GM23338 (cell line): ENCODE measurements at regions not wholly inside any gene's neighbourhood (a gene's known extent, or its start where the extent isn't known, plus 50 kb on each side); places are given as distances from the start of the nearest gene placed in this dataset.

ENCODE experiments used
- ATAC-seq: fragments of 200-7000 bp; cut with Tn5 transposase; 3 replicates; pipeline ENCODE4 v1.9.1; 2020
- DNase-seq: peaks from one replicate; pipeline ENCODE4 v3.0.0-alpha.2; 2015; ENCODE audit warnings: low spot score
- H2AFZ ChIP-seq: fragments of 200-600 bp; sonication (generic); 2 replicates; pipeline ENCODE4 v1.8.0; 2016; ENCODE audit warnings: antibody characterized with exemption, mild to moderate bottlenecking, moderate library complexity
- H3F3A ChIP-seq: fragments of 200-600 bp; sonication (generic); replicated peaks from 2 replicates; pipeline ENCODE4 v1.8.0; 2017; ENCODE audit warnings: antibody characterized with exemption, mixed run types, low read depth
- H3K27ac ChIP-seq: fragments of 200-600 bp; sonication (generic); 2 replicates; pipeline ENCODE4 v1.6.1; 2016; ENCODE audit warnings: low read depth
- H3K27me3 ChIP-seq: fragments of 200-600 bp; sonication (generic); 2 replicates; pipeline ENCODE4 v1.8.0; 2016; ENCODE audit warnings: mild to moderate bottlenecking, mixed run types, moderate library complexity; ENCODE audit not compliant: insufficient read depth
- H3K36me3 ChIP-seq: fragments of 200-600 bp; sonication (generic); 2 replicates; pipeline ENCODE4 v1.8.0; 2016; ENCODE audit warnings: mild to moderate bottlenecking; ENCODE audit not compliant: insufficient read depth
- H3K4me1 ChIP-seq: fragments of 200-600 bp; sonication (generic); 2 replicates; pipeline ENCODE4 v1.8.0; 2016; ENCODE audit warnings: mild to moderate bottlenecking, moderate library complexity; ENCODE audit not compliant: insufficient read depth
- H3K4me2 ChIP-seq: fragments of 200-600 bp; sonication (generic); 2 replicates; pipeline ENCODE4 v1.7.1; 2017; ENCODE audit warnings: mixed run types
- H3K4me3 ChIP-seq: fragments of 200-600 bp; sonication (generic); 2 replicates; pipeline ENCODE4 v1.6.1; 2016; ENCODE audit warnings: mixed run types
- H3K79me2 ChIP-seq: fragments of 200-600 bp; sonication (generic); replicated peaks from 2 replicates; pipeline ENCODE4 v1.8.0; 2017; ENCODE audit warnings: mild to moderate bottlenecking; ENCODE audit not compliant: insufficient read depth
- H3K9me2 ChIP-seq: fragments of 200-600 bp; sonication (generic); 2 replicates; pipeline ENCODE4 v1.8.0; 2017; ENCODE audit not compliant: insufficient read depth
- H4K20me1 ChIP-seq: fragments of 200-600 bp; sonication (generic); replicated peaks from 2 replicates; pipeline ENCODE4 v1.8.0; 2017; ENCODE audit warnings: mild to moderate bottlenecking; ENCODE audit not compliant: insufficient read depth
- H3K27ac Mint-ChIP-seq: 2 replicates; pipeline ENCODE4 v1.8.0; 2020; ENCODE audit warnings: inconsistent platforms, mild to moderate bottlenecking, moderate library complexity, mixed read lengths
- H3K27me3 Mint-ChIP-seq: 3 replicates; pipeline ENCODE4 v1.8.0; 2022; ENCODE audit warnings: low read depth, mild to moderate bottlenecking, moderate library complexity, mixed read lengths, inconsistent platforms; ENCODE audit not compliant: insufficient read depth, poor library complexity
- H3K36me3 Mint-ChIP-seq: 3 replicates; pipeline ENCODE4 v1.8.0; 2021; ENCODE audit warnings: low read depth, mild to moderate bottlenecking, inconsistent platforms, moderate library complexity, mixed read lengths
- H3K4me1 Mint-ChIP-seq: 3 replicates; pipeline ENCODE4 v1.8.0; 2020; ENCODE audit warnings: mild to moderate bottlenecking, inconsistent platforms, mixed read lengths
- H3K4me3 Mint-ChIP-seq: 3 replicates; pipeline ENCODE4 v1.8.0; 2021; ENCODE audit warnings: moderate library complexity, mild to moderate bottlenecking, inconsistent platforms, mixed read lengths
- H3K9me3 Mint-ChIP-seq: 3 replicates; pipeline ENCODE4 v1.8.0; 2020; ENCODE audit warnings: moderate library complexity, mild to moderate bottlenecking, inconsistent platforms, mixed read lengths
- CREB1 ChIP-seq: fragments of 250-450 bp; sonication (Bioruptor Pico); IDR thresholded peaks from 2 replicates; pipeline ENCODE4 v1.5.0; 2020; ENCODE audit warnings: low read depth, mild to moderate bottlenecking, moderate library complexity
- EZH2 ChIP-seq: fragments of 200-600 bp; sonication (generic); IDR thresholded peaks from one replicate; pipeline ENCODE4 v1.8.0; 2017; ENCODE audit warnings: antibody characterized with exemption, mild to moderate bottlenecking, low read depth; ENCODE audit not compliant: unreplicated experiment
- JUNB ChIP-seq: IDR thresholded peaks from one replicate; pipeline ENCODE4 v1.6.1; 2016; ENCODE audit warnings: antibody characterized with exemption; ENCODE audit not compliant: unreplicated experiment
- NANOG ChIP-seq: IDR thresholded peaks from 2 replicates; pipeline ENCODE4 v1.6.1; 2016; ENCODE audit warnings: antibody characterized with exemption, borderline replicate concordance
- STAT1 ChIP-seq: IDR thresholded peaks from one replicate; pipeline ENCODE4 v1.6.1; 2016; ENCODE audit warnings: antibody characterized with exemption; ENCODE audit not compliant: unreplicated experiment
- ZNF114 ChIP-seq: fragments of 250-450 bp; sonication (Bioruptor Pico); IDR thresholded peaks from 2 replicates; pipeline ENCODE4 v1.5.0; 2020; ENCODE audit warnings: mild to moderate bottlenecking, moderate library complexity
- ZNF331 ChIP-seq: fragments of 250-450 bp; sonication (Bioruptor Pico); IDR thresholded peaks from 2 replicates; pipeline ENCODE4 v1.5.0; 2020; ENCODE audit warnings: low read depth, mild to moderate bottlenecking, moderate library complexity
- TF ChIP-seq, protein P1 (sequence below): IDR thresholded peaks from one replicate; pipeline ENCODE4 v1.6.1; 2018; ENCODE audit warnings: antibody characterized with exemption; ENCODE audit not compliant: unreplicated experiment

DNA sequence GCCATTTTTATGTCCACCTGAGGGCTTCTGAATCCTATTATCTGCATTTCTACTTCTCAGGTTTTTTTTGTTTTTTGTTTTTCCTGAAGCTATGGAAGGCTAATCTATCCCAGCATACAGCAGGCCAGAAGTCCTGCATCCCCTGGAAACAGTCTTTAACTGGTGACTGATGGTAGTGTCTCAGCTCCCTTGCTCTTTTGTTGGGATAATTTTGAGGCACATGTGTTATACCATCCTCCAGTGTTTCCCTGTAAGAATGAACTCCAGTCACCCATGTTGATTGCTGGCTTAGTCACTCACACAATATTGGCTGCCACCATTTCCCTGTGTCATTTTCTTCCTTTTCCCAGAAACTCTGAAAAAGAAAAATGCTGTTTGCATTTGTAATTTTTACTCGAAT is 1094.0 kb upstream of the LRRN3 start:
- ATAC-seq (no peak), DNase-seq (no peak)
- Mint-ChIP-seq H3K27me3 (no peaks in the 10 kb centered on the region), H3K4me3 (no peak overlapping the region), H3K36me3 (no peaks in the 10 kb centered on the region), H3K4me1 (0 out of 3 replicates have a peak, but pooled peaks cover 2% of the 10 kb centered on the region), H3K27ac (no peak overlapping the region), H3K9me3 (no peaks in the 10 kb centered on the region)
- Histone ChIP-seq H3K27ac (no peak overlapping the region), H3K9me2 (peaks cover 4% of the 10 kb centered on the region; the same call in 1 of the 2 replicates), H4K20me1 (no peaks in the 10 kb centered on the region), H3K27me3 (no peaks in the 10 kb centered on the region), H3K4me1 (no peaks in the 10 kb centered on the region), H3K36me3 (no peaks in the 10 kb centered on the region), H2AFZ (no peak overlapping the region), H3F3A (no peaks in the 10 kb centered on the region), H3K79me2 (no peaks in the 10 kb centered on the region), H3K4me2 (no peak overlapping the region), H3K4me3 (no peak overlapping the region)
- TF ChIP-seq ZNF331: no peak
- no peak for TF ChIP-seq NANOG
- TF ChIP-seq CREB1 (CRISPR knock-in tag): no peak
- no peak for TF ChIP-seq STAT1
- TF ChIP-seq, protein P1, sequence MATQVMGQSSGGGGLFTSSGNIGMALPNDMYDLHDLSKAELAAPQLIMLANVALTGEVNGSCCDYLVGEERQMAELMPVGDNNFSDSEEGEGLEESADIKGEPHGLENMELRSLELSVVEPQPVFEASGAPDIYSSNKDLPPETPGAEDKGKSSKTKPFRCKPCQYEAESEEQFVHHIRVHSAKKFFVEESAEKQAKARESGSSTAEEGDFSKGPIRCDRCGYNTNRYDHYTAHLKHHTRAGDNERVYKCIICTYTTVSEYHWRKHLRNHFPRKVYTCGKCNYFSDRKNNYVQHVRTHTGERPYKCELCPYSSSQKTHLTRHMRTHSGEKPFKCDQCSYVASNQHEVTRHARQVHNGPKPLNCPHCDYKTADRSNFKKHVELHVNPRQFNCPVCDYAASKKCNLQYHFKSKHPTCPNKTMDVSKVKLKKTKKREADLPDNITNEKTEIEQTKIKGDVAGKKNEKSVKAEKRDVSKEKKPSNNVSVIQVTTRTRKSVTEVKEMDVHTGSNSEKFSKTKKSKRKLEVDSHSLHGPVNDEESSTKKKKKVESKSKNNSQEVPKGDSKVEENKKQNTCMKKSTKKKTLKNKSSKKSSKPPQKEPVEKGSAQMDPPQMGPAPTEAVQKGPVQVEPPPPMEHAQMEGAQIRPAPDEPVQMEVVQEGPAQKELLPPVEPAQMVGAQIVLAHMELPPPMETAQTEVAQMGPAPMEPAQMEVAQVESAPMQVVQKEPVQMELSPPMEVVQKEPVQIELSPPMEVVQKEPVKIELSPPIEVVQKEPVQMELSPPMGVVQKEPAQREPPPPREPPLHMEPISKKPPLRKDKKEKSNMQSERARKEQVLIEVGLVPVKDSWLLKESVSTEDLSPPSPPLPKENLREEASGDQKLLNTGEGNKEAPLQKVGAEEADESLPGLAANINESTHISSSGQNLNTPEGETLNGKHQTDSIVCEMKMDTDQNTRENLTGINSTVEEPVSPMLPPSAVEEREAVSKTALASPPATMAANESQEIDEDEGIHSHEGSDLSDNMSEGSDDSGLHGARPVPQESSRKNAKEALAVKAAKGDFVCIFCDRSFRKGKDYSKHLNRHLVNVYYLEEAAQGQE: no peak
- no peak for TF ChIP-seq ZNF114 (CRISPR knock-in tag)

DNA sequence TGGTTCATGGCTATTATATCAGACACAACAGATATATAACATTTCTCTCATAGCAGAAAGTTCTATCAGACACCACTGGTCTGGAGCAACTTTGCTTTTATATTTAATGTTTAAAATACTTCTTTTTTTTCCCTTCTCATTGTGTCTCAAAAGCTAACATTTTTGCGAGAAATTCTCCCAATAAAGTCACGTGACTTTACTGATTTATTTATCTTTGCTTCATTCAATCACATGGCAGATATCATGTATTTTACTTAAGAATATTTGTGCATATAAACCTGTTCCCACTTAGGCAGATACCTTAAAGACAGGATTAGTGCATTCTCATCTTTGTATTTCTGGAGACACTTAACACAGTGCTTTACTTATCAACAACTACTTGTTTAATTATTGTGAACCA is 1093.1 kb upstream of the LRRN3 start:
- no peaks in the 10 kb centered on the region for H3F3A ChIP-seq
- no peaks in the 10 kb centered on the region for H3K36me3 Mint-ChIP-seq
- no peaks in the 10 kb centered on the region for H3K27me3 Mint-ChIP-seq
- H3K4me3 Mint-ChIP-seq: no peak overlapping the region
- 0 out of 3 replicates have a peak, but pooled peaks cover 2% of the 10 kb centered on the region for H3K4me1 Mint-ChIP-seq
- no peaks in the 10 kb centered on the region for H3K4me1 ChIP-seq
- no peak overlapping the region for H3K27ac ChIP-seq
- H3K4me3 ChIP-seq: no peak overlapping the region
- no peaks in the 10 kb centered on the region for H3K79me2 ChIP-seq
- no peak overlapping the region for H3K27ac Mint-ChIP-seq
- H3K27me3 ChIP-seq: no peaks in the 10 kb centered on the region
- DNase-seq: no peak
- TF ChIP-seq, protein P1: no peak
- TF ChIP-seq JUNB (no peak), EZH2 (no peak)
- no peak for ATAC-seq
- H3K9me3 Mint-ChIP-seq: no peaks in the 10 kb centered on the region
- no peak overlapping the region for H2AFZ ChIP-seq
- no peaks in the 10 kb centered on the region for H3K36me3 ChIP-seq
- H3K9me2 ChIP-seq: peaks cover 4% of the 10 kb centered on the region; the same call in 1 of the 2 replicates
- H3K4me2 ChIP-seq: no peak overlapping the region
- no peaks in the 10 kb centered on the region for H4K20me1 ChIP-seq
